Endothelial cell (in vitro differentiated cells): ENCODE measurements at regions not wholly inside any gene's neighbourhood (a gene's known extent, or its start where the extent isn't known, plus 50 kb on each side); places are given as distances from the start of the nearest gene placed in this dataset.

Source experiments
- DNase-seq: peaks from one replicate; pipeline ENCODE4 v3.0.0; 2021; ENCODE audit warnings: low spot score
- H3K27ac Mint-ChIP-seq: one replicate; pipeline ENCODE4 v1.8.0; 2021; ENCODE audit warnings: mixed read lengths, inconsistent platforms; ENCODE audit not compliant: unreplicated experiment
- H3K27me3 Mint-ChIP-seq: one replicate; pipeline ENCODE4 v1.8.0; 2021; ENCODE audit warnings: mild to moderate bottlenecking, moderate library complexity, mixed read lengths, inconsistent platforms; ENCODE audit not compliant: unreplicated experiment
- H3K36me3 Mint-ChIP-seq: one replicate; pipeline ENCODE4 v1.8.0; 2021; ENCODE audit warnings: mild to moderate bottlenecking, low read depth, mixed read lengths, inconsistent platforms; ENCODE audit not compliant: unreplicated experiment
- H3K4me1 Mint-ChIP-seq: one replicate; pipeline ENCODE4 v1.8.0; 2021; ENCODE audit warnings: mild to moderate bottlenecking, mixed read lengths, inconsistent platforms; ENCODE audit not compliant: unreplicated experiment
- H3K4me3 Mint-ChIP-seq: one replicate; pipeline ENCODE4 v1.8.0; 2021; ENCODE audit warnings: mild to moderate bottlenecking, mixed read lengths, inconsistent platforms; ENCODE audit not compliant: unreplicated experiment
- H3K9me3 Mint-ChIP-seq: one replicate; pipeline ENCODE4 v1.8.0; 2021; ENCODE audit warnings: mixed read lengths, inconsistent platforms; ENCODE audit not compliant: unreplicated experiment
- CTCF ChIP-seq: fragments of 200-600 bp; sonication (generic); IDR thresholded peaks from one replicate; pipeline ENCODE4 v1.5.0; 2021; ENCODE audit warnings: antibody characterized with exemption; ENCODE audit not compliant: unreplicated experiment

- Mint-ChIP-seq H3K4me1 (no peaks in the 10 kb centered on the region), H3K27ac (no peak overlapping the region), H3K4me3 (no peak overlapping the region), H3K36me3 (no peaks in the 10 kb centered on the region), H3K27me3 (no peaks in the 10 kb centered on the region), H3K9me3 (no peaks in the 10 kb centered on the region)
- no peak for DNase-seq
- no peak for TF ChIP-seq CTCF
Observed at GRCh38 chr3:110184536-110184935, 847.2 kb upstream of the DPPA4 start.

- H3K9me3 Mint-ChIP-seq: no peaks in the 10 kb centered on the region
- no peaks in the 10 kb centered on the region for H3K4me1 Mint-ChIP-seq
- DNase-seq: no peak
- no peak overlapping the region for H3K27ac Mint-ChIP-seq
- no peaks in the 10 kb centered on the region for H3K27me3 Mint-ChIP-seq
- H3K4me3 Mint-ChIP-seq: no peak overlapping the region
- no peak for TF ChIP-seq CTCF
- no peaks in the 10 kb centered on the region for H3K36me3 Mint-ChIP-seq
Observed at GRCh38 chr3:110193074-110193473, 855.7 kb upstream of the DPPA4 start.

GRCh38 chr3:110198717-110199587 lies 861.6 kb upstream of the DPPA4 start:
- Mint-ChIP-seq H3K9me3 (no peaks in the 10 kb centered on the region), H3K4me1 (no peaks in the 10 kb centered on the region), H3K36me3 (no peaks in the 10 kb centered on the region), H3K27ac (no peak overlapping the region), H3K4me3 (no peak overlapping the region), H3K27me3 (no peaks in the 10 kb centered on the region)
- no peak for DNase-seq
- no peak for TF ChIP-seq CTCF

GRCh38 chr3:110199588-110199943 lies 862.2 kb upstream of the DPPA4 start:
- Mint-ChIP-seq H3K27me3 (no peaks in the 10 kb centered on the region), H3K9me3 (no peaks in the 10 kb centered on the region), H3K27ac (no peak overlapping the region), H3K4me1 (no peaks in the 10 kb centered on the region), H3K4me3 (no peak overlapping the region), H3K36me3 (no peaks in the 10 kb centered on the region)
- no peak for DNase-seq
- TF ChIP-seq CTCF: no peak

- no peaks in the 10 kb centered on the region for H3K36me3 Mint-ChIP-seq
- H3K9me3 Mint-ChIP-seq: no peaks in the 10 kb centered on the region
Observed at GRCh38 chr3:110210086-110210660, 861.4 kb upstream of the NECTIN3 start.

More at GRCh38 chr3:110210086-110210660, 861.4 kb upstream of the NECTIN3 start:
- Mint-ChIP-seq H3K27ac (no peak overlapping the region), H3K4me1 (no peaks in the 10 kb centered on the region), H3K4me3 (no peak overlapping the region), H3K27me3 (no peaks in the 10 kb centered on the region)
- DNase-seq: no peak
- TF ChIP-seq CTCF: no peak
